Panc1 (cell line): ENCODE measurements at regions not wholly inside any gene's neighbourhood (a gene's known extent, or its start where the extent isn't known, plus 50 kb on each side); places are given as distances from the start of the nearest gene placed in this dataset.

Source experiments
- SIN3A ChIP-seq: IDR thresholded peaks from 2 replicates; pipeline ENCODE4 v1.6.1; 2012; ENCODE audit warnings: low read depth, mild to moderate bottlenecking, low read length, moderate library complexity, borderline replicate concordance; ENCODE audit not compliant: insufficient read depth
- TF ChIP-seq, protein P1 (sequence below), 2 experiments: IDR thresholded peaks; 2 replicates each; pipeline ENCODE4 v1.6.1; 2011 to 2012; ENCODE audit warnings: low read depth in 2 of 2, control low read depth in 1 of 2, low read length in 1 of 2, mild to moderate bottlenecking in 1 of 2, moderate library complexity in 1 of 2; ENCODE audit not compliant: insufficient read depth in 1 of 2
- TF ChIP-seq, protein P2 (sequence below): fragments of 450-650 bp; IDR thresholded peaks from 2 replicates; pipeline ENCODE4 v1.5.1; 2017; ENCODE audit warnings: mild to moderate bottlenecking

DNA sequence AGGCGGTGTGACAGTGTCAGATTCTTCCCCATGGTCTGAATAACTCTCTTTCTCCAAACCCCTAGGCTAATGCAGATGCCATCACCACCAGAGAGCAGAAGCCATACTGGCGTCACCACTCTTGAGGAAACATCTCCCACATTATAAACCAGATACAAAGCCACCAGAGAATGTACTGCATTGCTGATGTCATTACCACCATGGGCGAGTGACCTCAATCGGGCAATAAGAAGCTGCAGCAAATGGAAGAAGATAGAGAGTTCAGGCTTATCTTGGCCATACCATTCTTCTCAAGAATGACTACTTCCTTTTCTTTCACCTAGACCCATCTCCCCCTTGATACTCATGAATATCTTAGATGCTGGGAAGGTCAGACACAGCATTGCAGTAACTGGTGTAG, 1157.2 kb downstream of the TMEM121 start:
- TF ChIP-seq, protein P1, sequence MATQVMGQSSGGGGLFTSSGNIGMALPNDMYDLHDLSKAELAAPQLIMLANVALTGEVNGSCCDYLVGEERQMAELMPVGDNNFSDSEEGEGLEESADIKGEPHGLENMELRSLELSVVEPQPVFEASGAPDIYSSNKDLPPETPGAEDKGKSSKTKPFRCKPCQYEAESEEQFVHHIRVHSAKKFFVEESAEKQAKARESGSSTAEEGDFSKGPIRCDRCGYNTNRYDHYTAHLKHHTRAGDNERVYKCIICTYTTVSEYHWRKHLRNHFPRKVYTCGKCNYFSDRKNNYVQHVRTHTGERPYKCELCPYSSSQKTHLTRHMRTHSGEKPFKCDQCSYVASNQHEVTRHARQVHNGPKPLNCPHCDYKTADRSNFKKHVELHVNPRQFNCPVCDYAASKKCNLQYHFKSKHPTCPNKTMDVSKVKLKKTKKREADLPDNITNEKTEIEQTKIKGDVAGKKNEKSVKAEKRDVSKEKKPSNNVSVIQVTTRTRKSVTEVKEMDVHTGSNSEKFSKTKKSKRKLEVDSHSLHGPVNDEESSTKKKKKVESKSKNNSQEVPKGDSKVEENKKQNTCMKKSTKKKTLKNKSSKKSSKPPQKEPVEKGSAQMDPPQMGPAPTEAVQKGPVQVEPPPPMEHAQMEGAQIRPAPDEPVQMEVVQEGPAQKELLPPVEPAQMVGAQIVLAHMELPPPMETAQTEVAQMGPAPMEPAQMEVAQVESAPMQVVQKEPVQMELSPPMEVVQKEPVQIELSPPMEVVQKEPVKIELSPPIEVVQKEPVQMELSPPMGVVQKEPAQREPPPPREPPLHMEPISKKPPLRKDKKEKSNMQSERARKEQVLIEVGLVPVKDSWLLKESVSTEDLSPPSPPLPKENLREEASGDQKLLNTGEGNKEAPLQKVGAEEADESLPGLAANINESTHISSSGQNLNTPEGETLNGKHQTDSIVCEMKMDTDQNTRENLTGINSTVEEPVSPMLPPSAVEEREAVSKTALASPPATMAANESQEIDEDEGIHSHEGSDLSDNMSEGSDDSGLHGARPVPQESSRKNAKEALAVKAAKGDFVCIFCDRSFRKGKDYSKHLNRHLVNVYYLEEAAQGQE (IDR thresholded peaks at IDR 0.05; ENCODE audit: insufficient read depth in 1 of 2, low read depth in 2 of 2, low read length in 1 of 2): no peak
- TF ChIP-seq, protein P2, sequence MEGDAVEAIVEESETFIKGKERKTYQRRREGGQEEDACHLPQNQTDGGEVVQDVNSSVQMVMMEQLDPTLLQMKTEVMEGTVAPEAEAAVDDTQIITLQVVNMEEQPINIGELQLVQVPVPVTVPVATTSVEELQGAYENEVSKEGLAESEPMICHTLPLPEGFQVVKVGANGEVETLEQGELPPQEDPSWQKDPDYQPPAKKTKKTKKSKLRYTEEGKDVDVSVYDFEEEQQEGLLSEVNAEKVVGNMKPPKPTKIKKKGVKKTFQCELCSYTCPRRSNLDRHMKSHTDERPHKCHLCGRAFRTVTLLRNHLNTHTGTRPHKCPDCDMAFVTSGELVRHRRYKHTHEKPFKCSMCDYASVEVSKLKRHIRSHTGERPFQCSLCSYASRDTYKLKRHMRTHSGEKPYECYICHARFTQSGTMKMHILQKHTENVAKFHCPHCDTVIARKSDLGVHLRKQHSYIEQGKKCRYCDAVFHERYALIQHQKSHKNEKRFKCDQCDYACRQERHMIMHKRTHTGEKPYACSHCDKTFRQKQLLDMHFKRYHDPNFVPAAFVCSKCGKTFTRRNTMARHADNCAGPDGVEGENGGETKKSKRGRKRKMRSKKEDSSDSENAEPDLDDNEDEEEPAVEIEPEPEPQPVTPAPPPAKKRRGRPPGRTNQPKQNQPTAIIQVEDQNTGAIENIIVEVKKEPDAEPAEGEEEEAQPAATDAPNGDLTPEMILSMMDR: no peak
- no peak for TF ChIP-seq SIN3A
